ENCODE measurements at regions not wholly inside any gene's neighbourhood (a gene's known extent, or its start where the extent isn't known, plus 50 kb on each side); places are given as distances from the start of the nearest gene placed in this dataset.

GRCh38 chr7:13793926-13794325, 195.5 kb downstream of the ETV1 start:
- TF ChIP-seq ISL1 (CRISPR knock-in tag; IDR thresholded peaks at IDR 0.05), result no peak
- no peak for TF ChIP-seq OSR1 (CRISPR knock-in tag; IDR thresholded peaks at IDR 0.05)
- no peak for TF ChIP-seq ESRRG (CRISPR knock-in tag; IDR thresholded peaks at IDR 0.05)
- TF ChIP-seq, protein P1, sequence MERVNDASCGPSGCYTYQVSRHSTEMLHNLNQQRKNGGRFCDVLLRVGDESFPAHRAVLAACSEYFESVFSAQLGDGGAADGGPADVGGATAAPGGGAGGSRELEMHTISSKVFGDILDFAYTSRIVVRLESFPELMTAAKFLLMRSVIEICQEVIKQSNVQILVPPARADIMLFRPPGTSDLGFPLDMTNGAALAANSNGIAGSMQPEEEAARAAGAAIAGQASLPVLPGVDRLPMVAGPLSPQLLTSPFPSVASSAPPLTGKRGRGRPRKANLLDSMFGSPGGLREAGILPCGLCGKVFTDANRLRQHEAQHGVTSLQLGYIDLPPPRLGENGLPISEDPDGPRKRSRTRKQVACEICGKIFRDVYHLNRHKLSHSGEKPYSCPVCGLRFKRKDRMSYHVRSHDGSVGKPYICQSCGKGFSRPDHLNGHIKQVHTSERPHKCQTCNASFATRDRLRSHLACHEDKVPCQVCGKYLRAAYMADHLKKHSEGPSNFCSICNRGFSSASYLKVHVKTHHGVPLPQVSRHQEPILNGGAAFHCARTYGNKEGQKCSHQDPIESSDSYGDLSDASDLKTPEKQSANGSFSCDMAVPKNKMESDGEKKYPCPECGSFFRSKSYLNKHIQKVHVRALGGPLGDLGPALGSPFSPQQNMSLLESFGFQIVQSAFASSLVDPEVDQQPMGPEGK (CRISPR knock-in tag; IDR thresholded peaks at IDR 0.05; ENCODE audit: borderline replicate concordance), result no peak
- TF ChIP-seq ZNF565 (CRISPR knock-in tag; conservative IDR thresholded peaks at IDR 0.05; ENCODE audit: low read depth), result no peak

Measured in SK-N-SH treated with all-trans-retinoic acid at 6 μM for 48 hours (cell line).